ENCODE measurements at regions not wholly inside any gene's neighbourhood (a gene's known extent, or its start where the extent isn't known, plus 50 kb on each side); places are given as distances from the start of the nearest gene placed in this dataset.

DNA sequence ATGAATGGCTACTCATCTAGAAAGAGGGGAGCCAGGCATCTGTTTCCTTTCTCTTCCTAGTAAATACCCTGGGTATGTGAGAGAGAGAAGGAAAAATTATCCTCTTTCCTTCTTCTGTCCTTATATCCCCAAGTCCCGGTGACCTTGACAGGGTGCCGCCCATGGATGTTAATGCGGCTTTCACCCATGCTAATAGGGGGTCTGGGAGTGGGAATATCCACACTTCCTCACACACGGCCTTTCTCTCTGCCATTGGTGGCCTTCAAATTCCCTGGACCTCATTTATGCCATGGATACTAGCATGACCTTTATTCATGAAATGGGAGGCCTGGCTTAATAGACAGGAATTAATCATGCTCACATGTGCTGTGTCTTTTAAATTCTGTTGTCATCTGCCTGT, 159.0 kb upstream of the NOX3 start:
- Histone ChIP-seq H3K4me3 (no peak overlapping the region), H3K4me1 (no peaks in the 10 kb centered on the region), H3K9me3 (peaks cover 0 to 14% (median 1%) of the 10 kb centered on the region in 4 donors), H3K36me3 (no peaks in the 10 kb centered on the region), H3K27me3 (no peaks in the 10 kb centered on the region), H3K27ac (no peak overlapping the region)
- intact Hi-C loops (cut with DNase I): no loop called here
- WGBS, 2 donors: 81 to 96% methylated on average over 4 of the region's 4 CpGs
- no peak for TF ChIP-seq POLR2A (IDR thresholded peaks at IDR 0.05)
- no peak for TF ChIP-seq POLR2AphosphoS5 (IDR thresholded peaks at IDR 0.05)
- TF ChIP-seq EP300 (IDR thresholded peaks at IDR 0.05): no peak
- TF ChIP-seq CTCF (IDR thresholded peaks at IDR 0.05): no peak
- no peak for DNase-seq

GRCh38 chr6:155611742-155612141, 156.1 kb upstream of the NOX3 start:
- no peak overlapping the region for H3K4me3 ChIP-seq
- intact Hi-C loops (cut with DNase I): no loop called here
- H3K9me3 ChIP-seq: peaks cover 0 to 14% (median 1%) of the 10 kb centered on the region in 4 donors
- no peak overlapping the region for H3K27ac ChIP-seq
- H3K36me3 ChIP-seq: no peaks in the 10 kb centered on the region
- no peaks in the 10 kb centered on the region for H3K4me1 ChIP-seq
- no peak for TF ChIP-seq CTCF (IDR thresholded peaks at IDR 0.05)
- WGBS, 2 donors: 90 to 92% methylated on average over 1 of the region's 1 CpG
- no peak for DNase-seq
- H3K27me3 ChIP-seq: no peaks in the 10 kb centered on the region

DNA sequence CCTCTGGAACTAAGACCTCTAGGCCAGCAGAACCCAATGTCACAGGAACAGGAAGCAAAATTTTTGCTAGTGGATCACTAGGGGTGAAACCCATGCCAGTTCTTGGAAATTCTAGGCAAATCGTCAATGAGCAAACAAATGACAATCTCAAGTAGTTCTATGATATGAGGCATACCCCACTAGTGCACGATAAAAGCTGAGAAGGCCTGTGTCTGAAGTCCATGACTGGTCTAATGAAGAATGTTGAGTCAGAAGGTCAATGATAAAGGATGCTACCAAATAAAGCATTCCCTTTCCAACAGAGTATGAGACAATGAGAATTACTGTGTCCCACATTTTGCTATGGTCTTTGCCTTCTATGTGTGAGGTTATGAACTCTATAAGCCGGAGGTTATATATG, 149.4 kb upstream of the NOX3 start:
- intact Hi-C loops (cut with DNase I): no loop called here
- Histone ChIP-seq H3K4me1 (no peaks in the 10 kb centered on the region), H3K4me3 (no peak overlapping the region), H3K9me3 (no peaks in the 10 kb centered on the region), H3K36me3 (no peaks in the 10 kb centered on the region), H3K27ac (no peak overlapping the region), H3K27me3 (no peaks in the 10 kb centered on the region)
- DNase-seq: no peak
- TF ChIP-seq CTCF (IDR thresholded peaks at IDR 0.05) (no peak), EP300 (IDR thresholded peaks at IDR 0.05) (no peak), POLR2A (IDR thresholded peaks at IDR 0.05) (no peak), POLR2AphosphoS5 (IDR thresholded peaks at IDR 0.05) (no peak)
- WGBS, 2 donors: 91 to 94% methylated on average over 3 of the region's 3 CpGs

GRCh38 chr6:155599561-155599960, 143.9 kb upstream of the NOX3 start:
- H3K27me3 ChIP-seq: no peaks in the 10 kb centered on the region
- intact Hi-C loops (cut with DNase I): no loop called here
- TF ChIP-seq POLR2AphosphoS5 (IDR thresholded peaks at IDR 0.05) (no peak), CTCF (IDR thresholded peaks at IDR 0.05) (no peak), EP300 (IDR thresholded peaks at IDR 0.05) (no peak), POLR2A (IDR thresholded peaks at IDR 0.05) (no peak)

GRCh38 chr6:155599160-155599559, 143.5 kb upstream of the NOX3 start:
- H3K36me3 ChIP-seq: no peaks in the 10 kb centered on the region
- no peaks in the 10 kb centered on the region for H3K4me1 ChIP-seq
- no peaks in the 10 kb centered on the region for H3K27me3 ChIP-seq
- DNase-seq: no peak
- H3K27ac ChIP-seq: no peak overlapping the region
- no peak for TF ChIP-seq POLR2AphosphoS5 (IDR thresholded peaks at IDR 0.05)
- no peak for TF ChIP-seq EP300 (IDR thresholded peaks at IDR 0.05)
- no peak for TF ChIP-seq POLR2A (IDR thresholded peaks at IDR 0.05)
- TF ChIP-seq CTCF (IDR thresholded peaks at IDR 0.05): no peak
- intact Hi-C loops (cut with DNase I): no loop called here
- no peaks in the 10 kb centered on the region for H3K9me3 ChIP-seq
- 31 to 59% methylated on average over 2 of the region's 2 CpGs for WGBS, 2 donors
- H3K4me3 ChIP-seq: no peak overlapping the region

More at GRCh38 chr6:155599561-155599960, 143.9 kb upstream of the NOX3 start:
- Histone ChIP-seq H3K9me3 (no peaks in the 10 kb centered on the region), H3K27ac (no peak overlapping the region), H3K4me3 (no peak overlapping the region), H3K4me1 (no peaks in the 10 kb centered on the region), H3K36me3 (no peaks in the 10 kb centered on the region)
- 16 to 60% methylated on average over 3 of the region's 3 CpGs for WGBS, 2 donors
- no peak for DNase-seq

Measured in sigmoid colon (tissue), 6 donors.